ENCODE measurements at regions not wholly inside any gene's neighbourhood (a gene's known extent, or its start where the extent isn't known, plus 50 kb on each side); places are given as distances from the start of the nearest gene placed in this dataset.

DNA sequence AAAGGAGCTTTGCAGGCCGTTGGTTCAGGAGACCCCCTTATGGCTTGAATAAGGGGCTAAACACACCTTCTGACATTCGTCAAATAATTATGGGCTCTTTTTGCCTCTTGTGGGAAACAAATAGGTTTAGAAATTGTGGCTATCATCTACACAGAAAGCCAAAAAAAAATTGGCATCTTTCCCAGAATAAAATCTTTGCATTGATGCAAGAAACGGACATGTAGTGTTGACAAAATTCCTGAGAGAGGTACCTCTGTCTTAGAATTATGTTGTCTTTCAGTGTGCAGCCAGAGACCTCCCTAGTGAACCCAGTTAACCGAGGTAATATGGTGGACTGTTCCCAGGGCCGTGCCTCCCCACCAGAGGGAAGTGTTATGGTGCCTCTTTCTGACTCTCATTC is 283.9 kb downstream of the SDHAF3 start:
- TF ChIP-seq CTCF (IDR thresholded peaks at IDR 0.05): no peak
- no peak for TF ChIP-seq POLR2A (IDR thresholded peaks at IDR 0.05)
